ENCODE measurements at regions not wholly inside any gene's neighbourhood (a gene's known extent, or its start where the extent isn't known, plus 50 kb on each side); places are given as distances from the start of the nearest gene placed in this dataset.

- no peak for DNase-seq (ENCODE audit: low read depth)
- no peak for TF ChIP-seq CTCF (IDR thresholded peaks at IDR 0.05; ENCODE audit: low read length, missing control alignments)
- H3K4me3 ChIP-seq (replicated peaks; ENCODE audit: low read depth, low read length): no peak overlapping the region
These were observed 81.4 kb upstream of the GRK3 start for GRCh38 chr22:25482868-25483639.

- no peak overlapping the region for H3K4me3 ChIP-seq (replicated peaks; ENCODE audit: low read depth, low read length)
- TF ChIP-seq CTCF (IDR thresholded peaks at IDR 0.05; ENCODE audit: low read length, missing control alignments): no peak
- no peak for DNase-seq (ENCODE audit: low read depth)
These were observed 80.5 kb upstream of the GRK3 start for GRCh38 chr22:25483931-25484330.

- H3K4me3 ChIP-seq (replicated peaks; ENCODE audit: low read depth, low read length): no peak overlapping the region
- TF ChIP-seq CTCF (IDR thresholded peaks at IDR 0.05; ENCODE audit: low read length, missing control alignments): no peak
- no peak for DNase-seq (ENCODE audit: low read depth)
These were observed 79.8 kb upstream of the GRK3 start for GRCh38 chr22:25484521-25485315.

- no peak overlapping the region for H3K4me3 ChIP-seq (replicated peaks; ENCODE audit: low read depth, low read length)
- TF ChIP-seq CTCF (IDR thresholded peaks at IDR 0.05; ENCODE audit: low read length, missing control alignments): no peak
- DNase-seq (ENCODE audit: low read depth): no peak
These were observed 78.6 kb upstream of the GRK3 start for GRCh38 chr22:25485626-25486545.

- no peak for DNase-seq (ENCODE audit: low read depth)
- TF ChIP-seq CTCF (IDR thresholded peaks at IDR 0.05; ENCODE audit: low read length, missing control alignments): no peak
- H3K4me3 ChIP-seq (replicated peaks; ENCODE audit: low read depth, low read length): no peak overlapping the region
These were observed 77.0 kb upstream of the GRK3 start for GRCh38 chr22:25487508-25487907.

GRCh38 chr22:25488244-25489020 is 76.0 kb upstream of the GRK3 start:
- DNase-seq (ENCODE audit: low read depth): peak; percentile 78
- TF ChIP-seq CTCF (IDR thresholded peaks at IDR 0.05; ENCODE audit: low read length, missing control alignments): no peak
- H3K4me3 ChIP-seq (replicated peaks; ENCODE audit: low read depth, low read length): no peak overlapping the region

Measured in fibroblast of pulmonary artery (primary cell).